Left ventricle myocardium inferior (tissue), 1 donor: ENCODE measurements at regions not wholly inside any gene's neighbourhood (a gene's known extent, or its start where the extent isn't known, plus 50 kb on each side); places are given as distances from the start of the nearest gene placed in this dataset.

Experiments
- DNase-seq: peaks from one replicate; pipeline ENCODE4 v3.0.0-alpha.2; 2020
- H3K27ac ChIP-seq: fragments of 200-600 bp; replicated peaks from 2 replicates; pipeline ENCODE4 v1.8.0; 2021
- H3K27me3 ChIP-seq: fragments of 200-600 bp; 2 replicates; pipeline ENCODE4 v1.8.0; 2021; ENCODE audit warnings: low read depth
- H3K36me3 ChIP-seq: fragments of 200-600 bp; 2 replicates; pipeline ENCODE4 v1.8.0; 2021
- H3K4me1 ChIP-seq: fragments of 200-600 bp; 2 replicates; pipeline ENCODE4 v1.8.0; 2021
- H3K4me3 ChIP-seq: fragments of 200-600 bp; 2 replicates; pipeline ENCODE4 v1.8.0; 2021; ENCODE audit warnings: mild to moderate bottlenecking, moderate library complexity
- H3K9me3 ChIP-seq: fragments of 200-600 bp; replicated peaks from 2 replicates; pipeline ENCODE4 v1.8.0; 2021
- CTCF ChIP-seq: fragments of 200-600 bp; IDR thresholded peaks from 2 replicates; pipeline ENCODE4 v1.8.0; 2021; ENCODE audit warnings: antibody characterized with exemption, mild to moderate bottlenecking, borderline replicate concordance
- intact Hi-C: fragments of 100-400 bp; cut with micrococcal nuclease; formaldehyde crosslinking; loops from one replicate; pipeline ENCODE4 v1.11.0; 2022
- donor health status: DM: no; HTN: yes; CAD: no; lungs with severe emphysema.

- Histone ChIP-seq H3K36me3 (no peaks in the 10 kb centered on the region), H3K27me3 (no peaks in the 10 kb centered on the region), H3K27ac (no peak overlapping the region), H3K4me3 (no peak overlapping the region), H3K9me3 (no peaks in the 10 kb centered on the region), H3K4me1 (no peaks in the 10 kb centered on the region)
- TF ChIP-seq CTCF: no peak
- intact Hi-C loops: no loop called here
- DNase-seq: no peak
Measured at GRCh38 chr21:17085707-17086106, 427.1 kb upstream of the CXADR start.

DNA sequence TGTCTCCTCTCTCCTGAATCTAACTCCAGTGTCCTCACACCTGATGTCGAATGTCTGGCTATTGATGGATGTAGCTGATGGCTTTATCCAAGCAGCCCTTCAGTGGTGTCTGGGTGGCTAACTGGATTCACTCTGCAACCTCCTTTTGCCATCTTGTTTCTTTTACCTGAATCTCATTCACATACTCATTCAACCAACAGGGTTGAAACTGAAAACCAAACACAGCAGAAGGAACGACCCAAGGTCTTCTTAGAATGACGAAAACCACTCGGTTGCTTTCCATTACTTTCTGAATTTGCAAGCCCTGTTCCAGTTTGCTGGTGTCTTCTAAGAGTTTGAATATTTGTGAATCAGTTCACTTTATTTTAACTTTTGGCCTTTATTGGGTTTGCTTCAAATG lies 424.3 kb upstream of the CXADR start:
- H3K27ac ChIP-seq: no peak overlapping the region

GRCh38 chr21:17089091-17089491 lies 423.8 kb upstream of the CXADR start:
- H3K4me1 ChIP-seq: no peaks in the 10 kb centered on the region
- TF ChIP-seq CTCF: no peak
- no peaks in the 10 kb centered on the region for H3K27me3 ChIP-seq
- H3K27ac ChIP-seq: no peak overlapping the region
- no peaks in the 10 kb centered on the region for H3K36me3 ChIP-seq
- intact Hi-C loops: no loop called here
- no peaks in the 10 kb centered on the region for H3K9me3 ChIP-seq
- no peak overlapping the region for H3K4me3 ChIP-seq
- DNase-seq: no peak

More for the DNA sequence above, 424.3 kb upstream of the CXADR start:
- no peak for TF ChIP-seq CTCF
- Histone ChIP-seq H3K27me3 (no peaks in the 10 kb centered on the region), H3K9me3 (no peaks in the 10 kb centered on the region), H3K4me1 (no peaks in the 10 kb centered on the region), H3K4me3 (no peak overlapping the region), H3K36me3 (no peaks in the 10 kb centered on the region)
- intact Hi-C loops: no loop called here
- no peak for DNase-seq

- Histone ChIP-seq H3K27ac (no peak overlapping the region), H3K9me3 (peaks cover 13% of the 10 kb centered on the region), H3K4me1 (no peaks in the 10 kb centered on the region), H3K27me3 (no peaks in the 10 kb centered on the region), H3K36me3 (no peaks in the 10 kb centered on the region), H3K4me3 (no peak overlapping the region)
- no peak for TF ChIP-seq CTCF
- intact Hi-C loops: no loop called here
- no peak for DNase-seq
Measured at GRCh38 chr21:17101696-17102095, 411.1 kb upstream of the CXADR start.

- Histone ChIP-seq H3K9me3 (peaks cover 21% of the 10 kb centered on the region), H3K27me3 (no peaks in the 10 kb centered on the region), H3K4me3 (no peak overlapping the region), H3K4me1 (no peaks in the 10 kb centered on the region), H3K36me3 (no peaks in the 10 kb centered on the region), H3K27ac (no peak overlapping the region)
- intact Hi-C loops: no loop called here
- TF ChIP-seq CTCF: no peak
- DNase-seq: no peak
Measured at GRCh38 chr21:17105932-17106331, 406.9 kb upstream of the CXADR start.

- intact Hi-C loops: no loop called here
- H3K4me1 ChIP-seq: no peaks in the 10 kb centered on the region
- DNase-seq: no peak
- no peaks in the 10 kb centered on the region for H3K36me3 ChIP-seq
- H3K4me3 ChIP-seq: no peak overlapping the region
- H3K27ac ChIP-seq: no peak overlapping the region
- TF ChIP-seq CTCF: no peak
- H3K9me3 ChIP-seq: peaks cover 10% of the 10 kb centered on the region
- H3K27me3 ChIP-seq: no peaks in the 10 kb centered on the region
Measured at GRCh38 chr21:17114045-17114444, 398.8 kb upstream of the CXADR start.
